ENCODE measurements at regions not wholly inside any gene's neighbourhood (a gene's known extent, or its start where the extent isn't known, plus 50 kb on each side); places are given as distances from the start of the nearest gene placed in this dataset.

DNA sequence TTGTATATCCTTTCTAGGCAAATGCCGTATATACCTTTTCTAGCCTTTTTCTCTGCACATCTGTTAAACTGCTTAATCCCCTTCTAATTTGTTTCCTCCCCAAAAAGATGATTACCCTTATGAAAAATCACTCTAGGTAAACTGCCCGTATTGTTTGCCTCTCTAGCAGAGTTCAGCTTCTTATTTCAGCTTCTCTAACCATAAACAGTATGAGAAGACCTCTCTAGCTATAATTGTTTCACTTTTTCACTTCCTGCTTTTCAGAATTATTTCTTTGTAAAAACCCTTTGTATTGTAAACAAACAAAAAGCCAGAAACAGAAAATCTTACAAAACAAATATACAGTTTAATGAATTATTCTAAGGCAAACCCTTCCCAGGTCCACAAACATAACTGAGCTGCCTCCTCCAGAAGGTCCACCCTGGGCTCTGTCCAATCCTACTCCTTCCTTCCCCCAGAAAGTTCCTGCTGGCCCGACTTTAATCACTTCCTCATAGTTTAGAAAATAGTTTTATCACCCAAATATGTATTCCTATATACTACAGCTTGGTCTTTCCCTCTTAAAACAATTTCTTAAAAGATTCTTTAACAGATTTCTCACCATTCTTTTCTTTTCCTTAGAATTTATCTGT is 158.1 kb downstream of the FGF1 start:
- H3K36me3 ChIP-seq (ENCODE audit: control insufficient read depth, insufficient read depth, low read length), result no peaks in the 10 kb centered on the region
- WGBS (ENCODE audit: insufficient coverage, low coverage, missing lambda C conversion rate), result 23% methylated on average over 3 of the region's 3 CpGs
- TF ChIP-seq RAD21 (CRISPR knock-in tag; conservative IDR thresholded peaks at IDR 0.05 in 1 of 2, IDR thresholded peaks at IDR 0.05 in 1 of 2), result no peak
- TF ChIP-seq FOXK1 (CRISPR knock-in tag; IDR thresholded peaks at IDR 0.05; ENCODE audit: borderline replicate concordance), result no peak
- TF ChIP-seq ZNF551 (CRISPR knock-in tag; IDR thresholded peaks at IDR 0.05), result no peak
- TF ChIP-seq POLR2G (IDR thresholded peaks at IDR 0.05; ENCODE audit: low read depth, low read length), result no peak
- no peak for TF ChIP-seq ZBTB8A (IDR thresholded peaks at IDR 0.05; ENCODE audit: partially characterized antibody)
- TF ChIP-seq, protein P1, sequence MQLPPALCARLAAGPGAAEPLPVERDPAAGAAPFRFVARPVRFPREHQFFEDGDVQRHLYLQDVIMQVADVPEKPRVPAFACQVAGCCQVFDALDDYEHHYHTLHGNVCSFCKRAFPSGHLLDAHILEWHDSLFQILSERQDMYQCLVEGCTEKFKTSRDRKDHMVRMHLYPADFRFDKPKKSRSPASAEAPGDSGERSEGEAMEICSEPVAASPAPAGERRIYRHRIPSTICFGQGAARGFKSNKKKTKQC (CRISPR knock-in tag; IDR thresholded peaks at IDR 0.05), result no peak
- no peak for TF ChIP-seq KHSRP (IDR thresholded peaks at IDR 0.05)
- no peak for TF ChIP-seq ZNF224 (CRISPR knock-in tag; IDR thresholded peaks at IDR 0.05)
- TF ChIP-seq CSDE1 (IDR thresholded peaks at IDR 0.05), result no peak
- TF ChIP-seq DPF2 (IDR thresholded peaks at IDR 0.05), result no peak
- H3K27ac ChIP-seq (ENCODE audit: extremely low read depth, low read depth, low read length), result no peak overlapping the region
- no peak overlapping the region for H3K9ac ChIP-seq (ENCODE audit: insufficient read depth in 1 of 2, low read depth in 2 of 2, low read length in 2 of 2)
- H3K4me2 ChIP-seq (ENCODE audit: insufficient read depth, low read length), result no peak overlapping the region
- in situ Hi-C loops (cut with MboI) (no loop called here), intact Hi-C loops (cut with micrococcal nuclease) (no loop called here)
- CTCF ChIA-PET (ENCODE audit: low intra/inter-chr PET ratio), result no interaction called here
- no peaks in the 10 kb centered on the region for H4K20me1 ChIP-seq (replicated peaks; ENCODE audit: control insufficient read depth, insufficient read depth, low read length)
- H3K9me1 ChIP-seq (ENCODE audit: control insufficient read depth, insufficient read depth, low read length), result no peaks in the 10 kb centered on the region
- BruUV-seq (replicated peaks), result no TSS peak
- POLR2A ChIA-PET, result interaction anchor here (0.7 kb wide), 1 partner anchor 531 kb away, joined by 4 read pairs; no protein-coding TSS in a partner anchor
- H3K9me3 ChIP-seq (replicated peaks; ENCODE audit: control insufficient read depth, insufficient read depth, low read depth, low read length), result no peaks in the 10 kb centered on the region
- H3K79me2 ChIP-seq (ENCODE audit: control insufficient read depth, insufficient read depth, low read length), result no peaks in the 10 kb centered on the region
- ATAC-seq, result no peak
- no peak for DNase-seq (ENCODE audit: extremely low read depth in 1 of 4, low spot score in 3 of 4)
- H3K27me3 ChIP-seq (ENCODE audit: control insufficient read depth in 2 of 2, insufficient read depth in 2 of 2, low read length in 2 of 2), result peaks cover 0 to 10% of the 10 kb centered on the region in 2 experiments; a peak in 2 of 5 replicates
- FAIRE-seq, result no peak
- no peak overlapping the region for H3K4me3 ChIP-seq
- no peak overlapping the region for H2AFZ ChIP-seq (ENCODE audit: low read depth, low read length)
- H3K4me1 ChIP-seq (replicated peaks in 1 of 2; ENCODE audit: control insufficient read depth in 2 of 2, insufficient read depth in 2 of 2, low read length in 2 of 2), result no peaks in the 10 kb centered on the region; a peak in 2 of 5 replicates

All from K562 (cell line).